HG02798 (cell line): ENCODE measurements at regions not wholly inside any gene's neighbourhood (a gene's known extent, or its start where the extent isn't known, plus 50 kb on each side); places are given as distances from the start of the nearest gene placed in this dataset.
"Not testable (repeated sequence)": the region's sequence is repeated elsewhere in the genome, so short reads cannot be mapped to it uniquely, and the experiment has no call there.

ENCODE experiments used
- ATAC-seq: cut with Tn5 transposase; IDR thresholded peaks from one replicate; pipeline ENCODE4 v1.9.1; 2021; ENCODE audit warnings: mild to moderate bottlenecking; ENCODE audit not compliant: unreplicated experiment, poor library complexity

DNA sequence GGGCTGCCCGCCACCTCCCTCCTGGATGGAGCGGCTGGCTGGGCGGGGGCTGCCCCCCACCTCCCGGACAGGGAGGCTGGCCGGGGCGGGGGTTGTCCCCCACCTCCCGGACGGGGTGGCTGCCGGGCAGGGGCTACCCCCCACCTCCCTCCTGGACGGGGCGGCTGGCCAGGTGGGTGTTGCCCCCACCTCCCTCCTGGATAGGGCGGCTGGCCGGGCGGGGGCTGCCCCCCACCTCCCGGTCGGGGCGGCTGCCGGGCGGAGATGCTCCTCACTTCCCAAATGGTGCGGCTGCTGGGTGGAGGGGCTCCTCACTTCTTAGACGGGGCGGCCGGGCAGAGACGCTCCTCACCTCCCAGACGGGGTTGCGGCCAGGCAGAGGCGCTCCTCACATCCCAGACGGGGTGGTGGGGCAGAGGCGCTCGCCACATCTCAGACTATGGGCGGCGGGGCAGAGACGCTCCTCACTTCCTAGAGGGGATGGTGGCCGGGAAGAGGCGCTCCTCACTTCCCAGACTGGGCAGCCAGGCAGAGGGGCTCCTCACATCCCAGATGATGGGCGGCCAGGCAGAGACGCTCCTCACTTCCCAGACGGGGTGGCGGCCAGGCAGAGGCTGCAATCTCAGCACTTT lies 153.9 kb upstream of the OR4C13 start:
- not testable (repeated sequence) for ATAC-seq

DNA sequence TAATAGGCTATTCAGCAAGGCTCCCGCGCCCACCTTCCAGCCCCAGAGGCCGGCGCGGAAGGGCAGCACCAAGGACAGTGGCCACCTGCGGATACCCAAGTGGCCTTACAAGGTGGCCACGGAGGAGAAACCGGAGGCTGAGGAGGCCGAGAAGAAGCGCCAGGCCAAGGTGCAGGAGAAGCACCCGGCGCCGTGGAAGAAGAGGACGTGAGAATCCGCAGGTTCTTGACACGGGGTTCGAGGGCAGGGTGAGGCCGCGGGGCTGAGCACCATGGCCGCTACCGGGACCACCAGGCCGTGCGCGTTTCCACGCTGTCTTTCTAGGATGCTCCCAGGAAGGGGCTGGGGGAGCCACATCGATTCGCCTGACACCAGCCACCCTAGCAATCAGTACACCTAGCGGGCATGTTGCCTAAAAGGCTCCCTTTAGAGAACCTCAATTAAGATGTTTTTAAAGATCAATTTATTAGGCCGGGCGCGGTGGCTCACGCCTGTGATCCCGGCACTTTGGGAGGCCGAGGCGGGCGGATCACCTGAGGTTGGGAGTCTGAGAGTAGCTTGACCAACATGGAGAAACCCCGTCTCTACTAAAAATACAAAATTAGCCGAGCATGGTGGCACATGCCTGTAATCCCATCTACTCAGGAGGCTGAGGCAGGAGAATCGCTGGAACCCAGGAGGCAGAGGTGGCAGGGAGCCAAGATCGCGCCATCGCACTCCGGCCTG lies 134.3 kb upstream of the OR4C13 start:
- ATAC-seq = not testable (repeated sequence)

DNA sequence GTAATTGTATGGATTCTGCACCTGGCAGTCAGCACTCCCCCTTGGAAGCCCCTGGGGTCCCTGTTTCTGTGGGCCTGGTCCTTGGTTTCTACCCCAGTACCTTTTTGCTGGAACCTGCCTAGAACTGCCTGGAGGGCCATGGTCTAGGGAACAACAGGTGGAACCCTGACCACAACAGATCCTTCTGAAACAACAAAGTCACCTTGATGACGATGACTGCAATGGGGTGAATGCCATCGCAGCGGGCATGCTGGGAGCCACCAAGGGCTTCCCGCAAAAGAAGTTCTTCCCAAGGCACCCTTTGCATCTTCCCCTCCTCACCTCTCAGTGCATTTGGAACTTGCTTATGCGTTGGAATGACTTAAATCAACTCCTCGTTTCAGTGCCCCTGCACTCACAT lies 129.0 kb upstream of the OR4C13 start:
- not testable (repeated sequence) for ATAC-seq

DNA sequence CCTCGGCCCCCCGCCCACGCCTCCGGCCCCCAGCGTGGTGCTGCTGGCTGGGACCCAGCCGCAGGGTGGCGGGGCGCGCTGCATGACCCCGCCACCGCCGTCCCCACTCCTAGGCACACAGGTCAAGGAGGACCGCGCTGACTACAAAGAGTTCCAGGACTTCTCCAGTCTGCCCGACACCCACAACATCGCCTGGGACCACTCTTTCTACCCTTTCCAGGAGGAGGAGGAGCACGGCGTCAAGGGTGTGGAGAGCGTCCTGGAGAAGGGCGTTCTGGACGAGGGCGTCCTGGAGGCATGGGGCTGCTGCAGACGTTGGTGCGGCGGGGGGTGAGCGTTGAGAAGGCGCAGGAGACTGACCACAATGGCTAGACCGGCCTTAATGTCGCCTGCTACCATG lies 101.7 kb upstream of the OR4C13 start:
- not testable (repeated sequence) for ATAC-seq

DNA sequence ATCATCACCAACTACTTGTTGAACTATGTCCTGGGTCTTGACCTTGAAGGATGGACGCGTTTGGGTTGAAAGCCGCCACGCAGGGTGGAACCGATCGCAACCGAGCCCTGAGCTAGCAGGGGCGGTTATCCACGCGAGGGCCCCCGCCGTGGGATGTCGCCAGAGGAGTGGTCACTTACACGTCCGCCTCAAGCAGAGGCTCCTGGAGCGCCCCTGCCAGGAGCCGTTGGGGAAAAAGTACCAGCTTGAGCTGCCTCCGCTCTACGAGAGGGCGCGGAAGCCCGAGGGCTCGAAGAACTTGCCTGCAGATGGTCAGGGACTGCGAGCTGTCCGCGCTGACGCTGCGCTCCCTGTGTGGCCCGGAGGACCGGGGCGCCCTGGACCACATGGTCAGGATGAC lies 100.7 kb upstream of the OR4C13 start:
- no peak for ATAC-seq

DNA sequence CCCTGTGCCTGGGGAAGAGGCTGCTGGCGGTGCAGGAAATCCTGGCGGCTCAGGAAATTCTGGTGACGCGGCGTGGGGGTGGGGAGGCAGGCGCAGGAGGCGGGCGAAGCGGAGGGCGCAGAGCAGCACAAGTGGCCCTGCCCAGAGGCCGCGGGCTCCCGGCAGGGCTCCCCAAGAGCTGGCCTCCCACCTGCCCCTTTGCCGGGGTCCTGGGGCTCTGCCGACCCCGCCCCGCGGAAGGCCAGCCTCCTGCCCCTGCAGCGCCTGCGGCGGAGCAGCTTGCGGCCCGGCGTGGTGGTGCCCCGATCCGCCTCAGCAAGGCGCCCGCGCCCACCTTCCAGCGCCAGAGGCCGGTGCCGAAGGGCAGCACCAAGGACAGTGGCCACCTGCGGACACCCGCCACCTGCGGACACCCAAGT lies 100.2 kb upstream of the OR4C13 start:
- no peak for ATAC-seq

DNA sequence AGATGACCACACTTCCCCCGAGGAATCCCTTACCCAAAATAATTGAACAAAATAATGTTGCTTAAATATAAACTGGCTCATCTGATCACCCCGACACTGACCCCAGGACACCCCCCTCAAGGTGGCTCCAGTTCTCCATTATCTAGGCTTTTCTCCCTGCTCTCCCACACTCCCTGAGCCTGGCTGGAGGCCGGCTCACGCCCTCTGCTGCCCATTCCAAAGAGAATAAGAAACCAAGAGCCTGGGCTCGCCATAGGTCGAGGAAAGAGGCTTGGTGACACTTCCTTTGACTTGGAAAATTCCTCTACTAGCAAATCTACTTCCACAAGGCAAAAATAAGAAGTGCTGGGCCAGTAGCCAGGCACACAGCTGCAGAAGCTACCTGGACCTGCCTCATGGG lies 63.3 kb upstream of the OR4C13 start:
- ATAC-seq = not testable (repeated sequence)

DNA sequence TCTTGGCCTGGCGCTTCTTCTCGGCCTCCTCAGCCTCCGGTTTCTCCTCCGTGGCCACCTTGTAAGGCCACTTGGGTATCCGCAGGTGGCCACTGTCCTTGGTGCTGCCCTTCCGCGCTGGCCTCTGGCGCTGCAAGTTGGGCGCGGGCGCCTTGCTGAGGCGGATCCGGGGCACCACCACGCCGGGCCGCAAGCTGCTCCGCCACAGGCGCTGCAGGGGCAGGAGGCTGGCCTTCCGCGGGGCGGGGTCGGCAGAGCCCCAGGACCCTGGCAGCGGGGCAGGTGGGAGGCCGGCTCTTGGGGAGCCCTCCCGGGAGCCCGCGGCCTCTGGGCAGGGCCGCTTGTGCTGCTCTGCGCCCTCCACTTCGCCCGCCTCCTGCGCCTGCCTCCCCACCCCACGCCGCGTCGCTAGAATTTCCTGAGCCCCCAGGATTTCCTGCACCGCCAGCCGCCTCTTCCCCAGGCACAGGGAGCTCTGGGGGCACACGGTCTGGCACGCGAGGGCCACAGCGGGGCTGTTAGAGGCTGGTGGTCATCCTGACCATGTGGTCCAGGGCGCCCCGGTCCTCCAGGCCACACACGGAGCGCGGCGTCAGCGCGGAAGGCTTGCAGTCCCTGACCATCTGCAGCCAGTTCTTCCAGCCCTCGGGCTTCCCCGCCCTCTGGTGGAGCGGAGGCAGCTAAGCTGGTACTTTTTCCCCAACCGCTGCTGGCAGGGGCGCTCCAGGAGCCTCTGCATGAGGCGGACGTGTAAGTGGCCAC lies 60.1 kb upstream of the OR4C13 start:
- not testable (repeated sequence) for ATAC-seq

DNA sequence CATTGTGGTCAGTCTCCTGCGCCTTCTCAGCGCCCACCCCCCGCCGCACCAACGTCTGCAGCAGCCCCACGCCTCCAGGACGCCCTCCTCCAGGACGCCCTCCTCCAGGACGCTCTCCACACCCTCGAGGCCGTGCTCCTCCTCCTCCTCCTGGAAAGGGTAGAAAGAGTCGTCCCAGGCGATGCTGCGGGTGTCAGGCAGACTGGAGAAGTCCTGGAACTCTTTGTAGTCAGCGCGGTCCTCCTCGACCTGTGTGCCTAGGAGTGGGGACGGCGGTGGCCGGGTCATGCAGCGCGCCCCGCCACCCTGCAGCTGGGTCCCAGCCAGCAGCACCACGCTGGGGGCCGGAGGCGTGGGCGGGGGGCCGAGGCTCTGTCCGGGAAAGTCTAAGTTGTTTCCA lies 58.7 kb upstream of the OR4C13 start:
- ATAC-seq = not testable (repeated sequence)
